Liver (tissue), 8 donors: ENCODE measurements at regions not wholly inside any gene's neighbourhood (a gene's known extent, or its start where the extent isn't known, plus 50 kb on each side); places are given as distances from the start of the nearest gene placed in this dataset.

ENCODE experiments used
- DNase-seq: peaks from one replicate; pipeline ENCODE4 v3.0.0-alpha.2; 2017; ENCODE audit warnings: low spot score
- H3K27ac ChIP-seq, 2 donors: one replicate each; pipeline ENCODE4 v1.7.0; 2013; ENCODE audit warnings: inconsistent platforms in 2 of 2, low read length in 2 of 2, control low read depth in 1 of 2, low read depth in 1 of 2, mild to moderate bottlenecking in 1 of 2
- H3K27me3 ChIP-seq, 4 donors: one replicate each; pipeline versions ENCODE4 v1.6.1 to v1.7.0; 2013; ENCODE audit warnings: low read length in 3 of 4, inconsistent platforms in 1 of 4, mild to moderate bottlenecking in 1 of 4, moderate library complexity in 1 of 4; ENCODE audit not compliant: control insufficient read depth in 4 of 4, insufficient read depth in 4 of 4
- H3K36me3 ChIP-seq, 4 donors: one replicate each; pipeline versions ENCODE4 v1.6.1 to v1.7.0; 2013; ENCODE audit warnings: low read length in 3 of 4, mild to moderate bottlenecking in 3 of 4, low read depth in 1 of 4, moderate library complexity in 1 of 4; ENCODE audit not compliant: control insufficient read depth in 4 of 4, insufficient read depth in 3 of 4
- H3K4me1 ChIP-seq, 4 donors: one replicate each; pipeline versions ENCODE4 v1.6.1 to v1.7.0; 2013; ENCODE audit warnings: low read length in 3 of 4, mild to moderate bottlenecking in 3 of 4, moderate library complexity in 1 of 4; ENCODE audit not compliant: control insufficient read depth in 4 of 4, insufficient read depth in 4 of 4
- H3K4me3 ChIP-seq, 3 donors: one replicate each; pipeline versions ENCODE4 v1.6.1 to v1.7.0; 2013; ENCODE audit warnings: low read length in 3 of 3, control low read depth in 1 of 3, low read depth in 1 of 3, mild to moderate bottlenecking in 1 of 3
- H3K9ac ChIP-seq, 2 donors: one replicate each; pipeline ENCODE4 v1.7.0; 2013; ENCODE audit warnings: low read length in 2 of 2, mild to moderate bottlenecking in 2 of 2, moderate library complexity in 2 of 2, control low read depth in 1 of 2, low read depth in 1 of 2
- H3K9me3 ChIP-seq, 4 donors: one replicate each; pipeline versions ENCODE4 v1.6.1 to v1.7.0; 2013; ENCODE audit warnings: low read length in 3 of 4; ENCODE audit not compliant: control insufficient read depth in 4 of 4
- ATF3 ChIP-seq: IDR thresholded peaks from 2 replicates; pipeline ENCODE4 v1.6.1; 2016; ENCODE audit warnings: antibody characterized with exemption
- CTCF ChIP-seq: fragments of 150-350 bp; IDR thresholded peaks from 2 replicates; pipeline ENCODE4 v1.5.1; 2017; ENCODE audit warnings: improper control_type of control experiment, low read depth, low read length; ENCODE audit not compliant: missing input control
- EGR1 ChIP-seq, 2 donors: IDR thresholded peaks; 2 replicates each; pipeline ENCODE4 v1.6.1; 2016 to 2018; ENCODE audit warnings: antibody characterized with exemption in 2 of 2, low read depth in 2 of 2
- FOXA1 ChIP-seq: IDR thresholded peaks from 2 replicates; pipeline ENCODE4 v1.6.1; 2016; ENCODE audit warnings: antibody characterized with exemption
- FOXA2 ChIP-seq: IDR thresholded peaks from 2 replicates; pipeline ENCODE4 v1.6.1; 2016; ENCODE audit warnings: antibody characterized with exemption
- GABPA ChIP-seq, 2 donors: IDR thresholded peaks in 1 of 2; conservative IDR thresholded peaks in 1 of 2; 2 replicates each; pipeline ENCODE4 v1.6.1; 2016; ENCODE audit warnings: antibody characterized with exemption in 2 of 2, mild to moderate bottlenecking in 1 of 2, moderate library complexity in 1 of 2
- HNF4A ChIP-seq, 2 donors: conservative IDR thresholded peaks; 2 replicates each; pipeline ENCODE4 v1.6.1; 2016; ENCODE audit warnings: antibody characterized with exemption in 2 of 2, mild to moderate bottlenecking in 2 of 2
- HNF4G ChIP-seq: IDR thresholded peaks from 2 replicates; pipeline ENCODE4 v1.6.1; 2016; ENCODE audit warnings: antibody characterized with exemption
- JUND ChIP-seq, 2 donors: IDR thresholded peaks; 2 replicates each; pipeline ENCODE4 v1.6.1; 2016; ENCODE audit warnings: antibody characterized with exemption in 2 of 2
- MAX ChIP-seq: IDR thresholded peaks from 2 replicates; pipeline ENCODE4 v1.6.1; 2016; ENCODE audit warnings: antibody characterized with exemption
- NR2F2 ChIP-seq: IDR thresholded peaks from 2 replicates; pipeline ENCODE4 v1.6.1; 2016; ENCODE audit warnings: antibody characterized with exemption
- RAD21 ChIP-seq, 2 donors: IDR thresholded peaks; 2 replicates each; pipeline ENCODE4 v1.6.1; 2016; ENCODE audit warnings: antibody characterized with exemption in 2 of 2, mild to moderate bottlenecking in 2 of 2
- REST ChIP-seq: IDR thresholded peaks from 2 replicates; pipeline ENCODE4 v1.6.1; 2016; ENCODE audit warnings: antibody characterized with exemption, mild to moderate bottlenecking
- RXRA ChIP-seq, 2 donors: IDR thresholded peaks; 2 replicates each; pipeline ENCODE4 v1.6.1; 2017 to 2018; ENCODE audit warnings: antibody characterized with exemption in 2 of 2, mild to moderate bottlenecking in 1 of 2
- SP1 ChIP-seq: IDR thresholded peaks from 2 replicates; pipeline ENCODE4 v1.6.1; 2018; ENCODE audit warnings: antibody characterized with exemption, mild to moderate bottlenecking
- TAF1 ChIP-seq: conservative IDR thresholded peaks from 2 replicates; pipeline ENCODE4 v1.6.1; 2016; ENCODE audit warnings: antibody characterized with exemption, mild to moderate bottlenecking
- YY1 ChIP-seq: IDR thresholded peaks from 2 replicates; pipeline ENCODE4 v1.6.1; 2016; ENCODE audit warnings: antibody characterized with exemption, mild to moderate bottlenecking
- ZBTB33 ChIP-seq: IDR thresholded peaks from 2 replicates; pipeline ENCODE4 v1.6.1; 2016; ENCODE audit warnings: antibody characterized with exemption
- WGBS: extraction: QIAGEN DNeasy Blood & Tissue Kit; methylation state at CpG from one replicate; pipeline ENCODE4 v1.1.7; 2013; 5-methylcytosine and 5-hydroxymethylcytosine counted together
- donor health status: healthy.
- donor health status: healthy.
- donor health status: healthy.
- donor health status: healthy.
- donor health status: healthy.

GRCh38 chr5:17852740-17853139, 218.5 kb downstream of the TAF11L14 start:
- H3K9me3 ChIP-seq = no peaks in the 10 kb centered on the region
- no peaks in the 10 kb centered on the region for H3K27me3 ChIP-seq
- no peaks in the 10 kb centered on the region for H3K4me1 ChIP-seq
- no peaks in the 10 kb centered on the region for H3K36me3 ChIP-seq
- 71% methylated on average over 3 of the region's 3 CpGs for WGBS
- no peak overlapping the region for H3K27ac ChIP-seq
- H3K4me3 ChIP-seq = no peak overlapping the region
- DNase-seq = no peak
- no peak for TF ChIP-seq REST
- TF ChIP-seq FOXA2 = no peak
- TF ChIP-seq HNF4G = no peak
- TF ChIP-seq HNF4A (conservative IDR thresholded peaks at IDR 0.05) = no peak
- no peak for TF ChIP-seq MAX
- TF ChIP-seq FOXA1 = no peak
- TF ChIP-seq GABPA (IDR thresholded peaks at IDR 0.05 in 1 of 2, conservative IDR thresholded peaks at IDR 0.05 in 1 of 2) = no peak
- TF ChIP-seq RXRA (IDR thresholded peaks at IDR 0.05) = no peak
- TF ChIP-seq ZBTB33 = no peak
- TF ChIP-seq JUND (IDR thresholded peaks at IDR 0.05) = no peak
- no peak overlapping the region for H3K9ac ChIP-seq

- H3K9ac ChIP-seq = no peak overlapping the region
- H3K27me3 ChIP-seq = no peaks in the 10 kb centered on the region
- no peak for DNase-seq
- no peaks in the 10 kb centered on the region for H3K9me3 ChIP-seq
- H3K36me3 ChIP-seq = no peaks in the 10 kb centered on the region
- H3K27ac ChIP-seq = no peak overlapping the region
- no peaks in the 10 kb centered on the region for H3K4me1 ChIP-seq
- TF ChIP-seq HNF4G (no peak), ZBTB33 (no peak), MAX (no peak), ATF3 (no peak), NR2F2 (no peak), YY1 (no peak), FOXA2 (no peak), CTCF (no peak), FOXA1 (no peak), EGR1 (IDR thresholded peaks at IDR 0.05; ENCODE audit: low read depth in 2 of 2) (no peak), HNF4A (conservative IDR thresholded peaks at IDR 0.05) (no peak), GABPA (IDR thresholded peaks at IDR 0.05 in 1 of 2, conservative IDR thresholded peaks at IDR 0.05 in 1 of 2) (no peak), RAD21 (IDR thresholded peaks at IDR 0.05) (no peak), JUND (IDR thresholded peaks at IDR 0.05) (no peak), REST (no peak), SP1 (no peak), TAF1 (no peak), RXRA (IDR thresholded peaks at IDR 0.05) (no peak)
- H3K4me3 ChIP-seq = no peak overlapping the region
Measured at GRCh38 chr5:17854901-17855300, 220.6 kb downstream of the TAF11L14 start.
